Right lobe of liver (tissue), 6 donors: ENCODE measurements at regions not wholly inside any gene's neighbourhood (a gene's known extent, or its start where the extent isn't known, plus 50 kb on each side); places are given as distances from the start of the nearest gene placed in this dataset.

Source experiments
- ATAC-seq, 4 donors: fragments of 200-7000 bp; cut with Tn5 transposase; one replicate each; pipeline ENCODE4 v1.9.1; 2020; ENCODE audit warnings: mild to moderate bottlenecking in 4 of 4, moderate library complexity in 4 of 4
- DNase-seq, 3 donors: peaks; one replicate each; pipeline ENCODE4 v3.0.0-alpha.2; 2020
- H3K27ac ChIP-seq, 3 donors: fragments of 200-600 bp; one replicate each; pipeline ENCODE4 v1.8.0; 2022
- H3K27me3 ChIP-seq, 2 donors: fragments of 200-600 bp; one replicate each; pipeline ENCODE4 v1.8.0; 2022
- H3K36me3 ChIP-seq, 4 donors: fragments of 200-600 bp; sonication (generic) in 1 of 4; one replicate each; pipeline versions ENCODE4 v1.5.1 to v1.8.0; 2017 to 2022; ENCODE audit warnings: control low read depth in 1 of 4
- H3K4me1 ChIP-seq, 4 donors: fragments of 200-600 bp; sonication (generic) in 1 of 4; one replicate each; pipeline versions ENCODE4 v1.5.1 to v1.8.0; 2017 to 2022; ENCODE audit warnings: control low read depth in 1 of 4
- H3K4me3 ChIP-seq, 3 donors: fragments of 200-600 bp; one replicate each; pipeline ENCODE4 v1.8.0; 2022
- H3K9me3 ChIP-seq, 4 donors: fragments of 200-600 bp; sonication (generic) in 1 of 4; one replicate each; pipeline versions ENCODE4 v1.5.1 to v1.8.0; 2017 to 2022; ENCODE audit warnings: control low read depth in 1 of 4
- CTCF ChIP-seq, 4 donors: fragments of 200-600 bp in 3 of 4; fragments of 450-650 bp in 1 of 4; IDR thresholded peaks; one replicate each; pipeline versions ENCODE4 v1.5.1 to v1.8.0; 2016 to 2022; ENCODE audit warnings: antibody characterized with exemption in 4 of 4, mild to moderate bottlenecking in 2 of 4
- POLR2A ChIP-seq: fragments of 450-650 bp; IDR thresholded peaks from one replicate; pipeline ENCODE4 v1.6.1; 2017; ENCODE audit warnings: antibody characterized with exemption, mild to moderate bottlenecking
- WGBS: methylation state at CpG from one replicate; pipeline ENCODE4 v1.1.6; 2018; ENCODE audit warnings: low coverage, low lambda C conversion rate; ENCODE audit not compliant: insufficient coverage; ENCODE audit errors: missing lambda C conversion rate; 5-methylcytosine and 5-hydroxymethylcytosine counted together
- intact Hi-C, 2 donors: fragments of 100-400 bp; cut with DNase I; formaldehyde crosslinking; loops; one replicate each; pipeline versions ENCODE4 v1.11.2 to v1.14.1; 2022
- donor health status: DM: no; HTN: yes; CAD: no.
- donor health status: DM: no; HTN: no; CAD: no.
- donor health status: DM: no; HTN: no; CAD: no.
- donor health status: DM: no; HTN: yes; CAD: no.
- donor health status: DM: no; HTN: yes; CAD: no.

- no peaks in the 10 kb centered on the region for H3K27me3 ChIP-seq
- H3K9me3 ChIP-seq = no peaks in the 10 kb centered on the region
- no peaks in the 10 kb centered on the region for H3K36me3 ChIP-seq
- ATAC-seq (no peak), DNase-seq (no peak)
- no peak for TF ChIP-seq CTCF (IDR thresholded peaks at IDR 0.05)
- no peak for TF ChIP-seq POLR2A
- H3K27ac ChIP-seq = no peak overlapping the region
- no peak overlapping the region for H3K4me3 ChIP-seq
- intact Hi-C loops = no loop called here
- 60% methylated on average over 8 of the region's 8 CpGs for WGBS
- no peaks in the 10 kb centered on the region for H3K4me1 ChIP-seq
Observed at GRCh38 chr18:78309924-78310323, 669.7 kb upstream of the SALL3 start.

GRCh38 chr18:78319264-78319663 lies 660.4 kb upstream of the SALL3 start:
- ATAC-seq = no peak
- intact Hi-C loops = no loop called here
- 70% methylated on average over 15 of the region's 15 CpGs for WGBS
- no peak for DNase-seq
- Histone ChIP-seq H3K36me3 (no peaks in the 10 kb centered on the region), H3K27ac (no peak overlapping the region), H3K4me1 (no peaks in the 10 kb centered on the region), H3K27me3 (no peaks in the 10 kb centered on the region), H3K9me3 (no peaks in the 10 kb centered on the region), H3K4me3 (no peak overlapping the region)
- TF ChIP-seq POLR2A (no peak), CTCF (IDR thresholded peaks at IDR 0.05) (no peak)

GRCh38 chr18:78319961-78320360 lies 659.7 kb upstream of the SALL3 start:
- Histone ChIP-seq H3K27ac (no peak overlapping the region), H3K36me3 (no peaks in the 10 kb centered on the region), H3K9me3 (no peaks in the 10 kb centered on the region), H3K4me3 (no peak overlapping the region), H3K27me3 (no peaks in the 10 kb centered on the region), H3K4me1 (no peaks in the 10 kb centered on the region)
- ATAC-seq = no peak
- DNase-seq = no peak
- intact Hi-C loops = no loop called here
- WGBS = 61% methylated on average over 10 of the region's 10 CpGs
- no peak for TF ChIP-seq POLR2A
- no peak for TF ChIP-seq CTCF (IDR thresholded peaks at IDR 0.05)

- H3K9me3 ChIP-seq = no peaks in the 10 kb centered on the region
- intact Hi-C loops = no loop called here
- 48% methylated on average over 6 of the region's 6 CpGs for WGBS
- H3K4me3 ChIP-seq = no peak overlapping the region
- DNase-seq (no peak), ATAC-seq (no peak)
- TF ChIP-seq CTCF (IDR thresholded peaks at IDR 0.05) = no peak
- no peak for TF ChIP-seq POLR2A
- H3K27ac ChIP-seq = no peak overlapping the region
- no peaks in the 10 kb centered on the region for H3K4me1 ChIP-seq
- H3K36me3 ChIP-seq = no peaks in the 10 kb centered on the region
- H3K27me3 ChIP-seq = no peaks in the 10 kb centered on the region
Observed at GRCh38 chr18:78321402-78321801, 658.2 kb upstream of the SALL3 start.
